ENCODE measurements at regions not wholly inside any gene's neighbourhood (a gene's known extent, or its start where the extent isn't known, plus 50 kb on each side); places are given as distances from the start of the nearest gene placed in this dataset.

- TF ChIP-seq CTCF (IDR thresholded peaks at IDR 0.05; ENCODE audit: insufficient read depth, low read length) = no peak
- no peak for DNase-seq (ENCODE audit: low read depth)
- H3K4me3 ChIP-seq (ENCODE audit: low read depth, low read length) = no peak overlapping the region
Measured at GRCh38 chr5:66416698-66417097, 179.5 kb upstream of the MAST4 start.

- DNase-seq (ENCODE audit: low read depth) = no peak
- TF ChIP-seq CTCF (IDR thresholded peaks at IDR 0.05; ENCODE audit: insufficient read depth, low read length) = no peak
- no peak overlapping the region for H3K4me3 ChIP-seq (ENCODE audit: low read depth, low read length)
Measured at GRCh38 chr5:66417781-66418180, 178.4 kb upstream of the MAST4 start.

GRCh38 chr5:66423484-66423883, 172.7 kb upstream of the MAST4 start:
- DNase-seq (ENCODE audit: low read depth) = no peak
- H3K4me3 ChIP-seq (ENCODE audit: low read depth, low read length) = no peak overlapping the region
- no peak for TF ChIP-seq CTCF (IDR thresholded peaks at IDR 0.05; ENCODE audit: insufficient read depth, low read length)

GRCh38 chr5:66425842-66426241, 170.4 kb upstream of the MAST4 start:
- DNase-seq (ENCODE audit: low read depth) = no peak
- no peak overlapping the region for H3K4me3 ChIP-seq (ENCODE audit: low read depth, low read length)
- TF ChIP-seq CTCF (IDR thresholded peaks at IDR 0.05; ENCODE audit: insufficient read depth, low read length) = no peak

GRCh38 chr5:66426259-66427138, 169.7 kb upstream of the MAST4 start:
- DNase-seq (ENCODE audit: low read depth) = no peak
- no peak for TF ChIP-seq CTCF (IDR thresholded peaks at IDR 0.05; ENCODE audit: insufficient read depth, low read length)

GRCh38 chr5:66427139-66427442, 169.1 kb upstream of the MAST4 start:
- DNase-seq (ENCODE audit: low read depth) = no peak
- H3K4me3 ChIP-seq (ENCODE audit: low read depth, low read length) = no peak overlapping the region
- TF ChIP-seq CTCF (IDR thresholded peaks at IDR 0.05; ENCODE audit: insufficient read depth, low read length) = no peak

More at GRCh38 chr5:66426259-66427138, 169.7 kb upstream of the MAST4 start:
- no peak overlapping the region for H3K4me3 ChIP-seq (ENCODE audit: low read depth, low read length)

GRCh38 chr5:66436721-66437120, 159.5 kb upstream of the MAST4 start:
- no peak overlapping the region for H3K4me3 ChIP-seq (ENCODE audit: low read depth, low read length)
- no peak for DNase-seq (ENCODE audit: low read depth)
- TF ChIP-seq CTCF (IDR thresholded peaks at IDR 0.05; ENCODE audit: insufficient read depth, low read length) = peak; percentile 51

Measured in fibroblast of the aortic adventitia (primary cell).